Testis (tissue), 2 donors: ENCODE measurements at regions not wholly inside any gene's neighbourhood (a gene's known extent, or its start where the extent isn't known, plus 50 kb on each side); places are given as distances from the start of the nearest gene placed in this dataset.

ENCODE experiments used
- DNase-seq: peaks from one replicate; pipeline ENCODE4 v3.0.0-alpha.2; 2019
- H3K27ac ChIP-seq, 2 donors: fragments of 200-600 bp; sonication (generic); one replicate each; pipeline ENCODE4 v1.5.1; 2019
- H3K27me3 ChIP-seq: fragments of 200-600 bp; sonication (generic); one replicate; pipeline ENCODE4 v1.5.1; 2019
- H3K36me3 ChIP-seq: fragments of 200-600 bp; sonication (generic); one replicate; pipeline ENCODE4 v1.5.1; 2017; ENCODE audit warnings: low read depth; ENCODE audit errors: missing control alignments
- H3K4me1 ChIP-seq: fragments of 200-600 bp; sonication (generic); one replicate; pipeline ENCODE4 v1.5.1; 2019
- H3K4me3 ChIP-seq, 2 donors: fragments of 200-600 bp; sonication (generic); one replicate each; pipeline ENCODE4 v1.5.1; 2017 to 2019
- H3K9me3 ChIP-seq: fragments of 200-600 bp; sonication (generic); one replicate; pipeline ENCODE4 v1.5.1; 2017
- CTCF ChIP-seq, 3 experiments: fragments of 450-650 bp in 2 of 3; fragments of 200-600 bp in 1 of 3; sonication (generic) in 1 of 3; IDR thresholded peaks; one replicate each; pipeline ENCODE4 v1.5.1; 2016 to 2019; ENCODE audit warnings: antibody characterized with exemption in 3 of 3, mild to moderate bottlenecking in 2 of 3, moderate library complexity in 1 of 3
- POLR2A ChIP-seq: fragments of 450-650 bp; IDR thresholded peaks from one replicate; pipeline ENCODE4 v1.6.1; 2017; ENCODE audit warnings: antibody characterized with exemption, mild to moderate bottlenecking, moderate library complexity
- WGBS, 2 donors: methylation state at CpG; one replicate each; pipeline ENCODE4 v1.1.5; 2018; 5-methylcytosine and 5-hydroxymethylcytosine counted together
- intact Hi-C: fragments of 100-400 bp; cut with DNase I; formaldehyde crosslinking; loops from one replicate; pipeline ENCODE4 v1.15.1; 2023; ENCODE audit warnings: low total_unique reads

- H3K4me3 ChIP-seq, result no peak overlapping the region
- no peaks in the 10 kb centered on the region for H3K27me3 ChIP-seq
- 84 to 92% methylated on average over 4 of the region's 4 CpGs for WGBS, 2 donors
- DNase-seq, result no peak
- TF ChIP-seq POLR2A, result no peak
- no peak for TF ChIP-seq CTCF (IDR thresholded peaks at IDR 0.05)
- H3K9me3 ChIP-seq, result no peaks in the 10 kb centered on the region
- H3K36me3 ChIP-seq, result no peaks in the 10 kb centered on the region
- no peak overlapping the region for H3K27ac ChIP-seq
- intact Hi-C loops, result no loop called here
- no peaks in the 10 kb centered on the region for H3K4me1 ChIP-seq
Observed at GRCh38 chrX:140586951-140587350, 82.1 kb upstream of the SOX3 start.

GRCh38 chrX:140580478-140580877 lies 75.6 kb upstream of the SOX3 start:
- TF ChIP-seq POLR2A (no peak), CTCF (IDR thresholded peaks at IDR 0.05) (no peak)
- Histone ChIP-seq H3K27ac (no peak overlapping the region), H3K4me3 (no peak overlapping the region), H3K36me3 (no peaks in the 10 kb centered on the region), H3K27me3 (no peaks in the 10 kb centered on the region), H3K4me1 (no peaks in the 10 kb centered on the region), H3K9me3 (no peaks in the 10 kb centered on the region)
- no peak for DNase-seq
- intact Hi-C loops, result no loop called here
- 62 to 80% methylated on average over 1 to 5 of the region's 5 CpGs for WGBS, 2 donors

DNA sequence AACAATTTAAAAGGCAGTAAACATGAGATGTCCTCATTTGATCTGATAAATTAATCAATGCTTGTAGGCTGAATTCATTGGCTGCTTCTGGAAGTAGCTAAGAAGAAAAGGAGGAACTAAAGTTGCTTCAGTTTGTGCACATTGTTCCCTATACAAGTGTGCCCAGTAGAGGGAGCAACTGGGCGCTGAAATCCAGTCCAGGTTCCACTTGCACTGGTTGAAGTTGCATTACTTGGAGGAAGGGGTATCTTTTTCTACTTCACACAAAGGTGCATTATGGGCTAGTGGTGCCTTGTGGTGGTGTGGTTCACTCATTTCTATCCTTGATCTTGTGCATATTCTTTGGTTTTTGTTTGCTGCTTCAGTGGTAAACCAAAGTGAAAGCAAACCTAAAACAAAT lies 67.9 kb upstream of the SOX3 start:
- H3K27ac ChIP-seq, result no peak overlapping the region
- 6 to 33% methylated on average over 1 of the region's 1 CpG for WGBS, 2 donors
- no peaks in the 10 kb centered on the region for H3K9me3 ChIP-seq
- no peaks in the 10 kb centered on the region for H3K27me3 ChIP-seq
- no peaks in the 10 kb centered on the region for H3K4me1 ChIP-seq
- DNase-seq, result peak; percentile 49
- no peak overlapping the region for H3K4me3 ChIP-seq
- intact Hi-C loops, result no loop called here
- TF ChIP-seq POLR2A (no peak), CTCF (IDR thresholded peaks at IDR 0.05) (peak in 1 of 3 experiments; percentile 26)
- H3K36me3 ChIP-seq, result no peaks in the 10 kb centered on the region

DNA sequence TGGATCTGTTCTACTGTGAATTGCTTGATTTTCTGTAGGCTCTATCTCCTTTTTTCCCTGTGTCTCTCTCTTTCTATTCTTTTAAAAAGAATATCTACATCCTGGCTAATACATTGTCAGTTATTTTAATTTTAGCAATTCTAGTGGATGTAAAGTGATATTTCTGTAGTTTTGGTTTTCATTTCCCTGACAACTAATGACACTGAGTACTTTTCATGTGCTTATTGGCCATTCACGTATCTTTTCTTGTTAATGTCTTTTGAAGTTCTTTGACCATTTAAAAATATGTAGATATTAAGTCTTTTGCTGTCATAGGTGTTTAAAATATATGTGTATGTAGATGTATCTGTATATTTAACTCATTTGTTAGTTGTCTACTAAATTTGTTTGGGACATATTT lies 59.0 kb upstream of the SOX3 start:
- Histone ChIP-seq H3K4me1 (no peaks in the 10 kb centered on the region), H3K4me3 (no peak overlapping the region), H3K9me3 (no peaks in the 10 kb centered on the region), H3K36me3 (no peaks in the 10 kb centered on the region), H3K27ac (no peak overlapping the region), H3K27me3 (no peaks in the 10 kb centered on the region)
- no peak for DNase-seq
- TF ChIP-seq POLR2A, result no peak
- no peak for TF ChIP-seq CTCF (IDR thresholded peaks at IDR 0.05)
- 79 to 82% methylated on average over 1 of the region's 1 CpG for WGBS, 2 donors
- intact Hi-C loops, result no loop called here
